ENCODE measurements at regions not wholly inside any gene's neighbourhood (a gene's known extent, or its start where the extent isn't known, plus 50 kb on each side); places are given as distances from the start of the nearest gene placed in this dataset.

- no peak for TF ChIP-seq POLR2AphosphoS5 (IDR thresholded peaks at IDR 0.05; ENCODE audit: borderline replicate concordance, low read depth, low read length)
- no peak for TF ChIP-seq EZH2 (IDR thresholded peaks at IDR 0.05)
Measured at GRCh38 chr22:49138250-49138790, 689.4 kb downstream of the BRD1 start.
